OCI-LY1 (cell line): ENCODE measurements at regions not wholly inside any gene's neighbourhood (a gene's known extent, or its start where the extent isn't known, plus 50 kb on each side); places are given as distances from the start of the nearest gene placed in this dataset.

Experiments
- H2AFZ ChIP-seq: fragments of 200-600 bp; sonication (generic), shearing (Covaris generic); 2 replicates; pipeline ENCODE4 v1.6.0; 2014; ENCODE audit warnings: antibody characterized with exemption, mild to moderate bottlenecking, low read length
- H3F3A ChIP-seq: fragments of 200-600 bp; sonication (generic), shearing (Covaris generic); 2 replicates; pipeline ENCODE4 v1.6.0; 2014; ENCODE audit warnings: mild to moderate bottlenecking, antibody characterized with exemption, low read length, moderate library complexity; ENCODE audit not compliant: insufficient read depth
- H3K27ac ChIP-seq: fragments of 200-600 bp; sonication (generic); 2 replicates; pipeline ENCODE4 v1.5.1; 2014; ENCODE audit warnings: low read length, mixed run types, mild to moderate bottlenecking, low read depth; ENCODE audit not compliant: poor library complexity, severe bottlenecking
- H3K27me3 ChIP-seq: fragments of 200-600 bp; sonication (generic); 2 replicates; pipeline ENCODE4 v1.6.0; 2014; ENCODE audit warnings: antibody characterized with exemption, mild to moderate bottlenecking, low read length, moderate library complexity; ENCODE audit not compliant: insufficient read depth
- H3K36me3 ChIP-seq: fragments of 200-600 bp; sonication (generic); 2 replicates; pipeline ENCODE4 v1.6.1; 2014; ENCODE audit warnings: mild to moderate bottlenecking, antibody characterized with exemption, low read length, moderate library complexity, mixed read lengths; ENCODE audit not compliant: insufficient read depth
- H3K4me1 ChIP-seq: fragments of 200-600 bp; sonication (generic); 2 replicates; pipeline ENCODE4 v1.5.1; 2014; ENCODE audit warnings: mild to moderate bottlenecking, low read length, moderate library complexity; ENCODE audit not compliant: insufficient read depth, severe bottlenecking
- H3K4me2 ChIP-seq: fragments of 200-600 bp; sonication (generic), shearing (Covaris generic); 2 replicates; pipeline ENCODE4 v1.6.1; 2014; ENCODE audit warnings: low read length
- H3K4me3 ChIP-seq: fragments of 200-600 bp; sonication (generic); 2 replicates; pipeline ENCODE4 v1.5.1; 2014; ENCODE audit warnings: low read length, low read depth, mild to moderate bottlenecking, mixed read lengths; ENCODE audit not compliant: poor library complexity, severe bottlenecking
- H3K79me2 ChIP-seq: fragments of 200-600 bp; shearing (Covaris generic); 2 replicates; pipeline ENCODE4 v1.6.1; 2016; ENCODE audit warnings: mixed run types, low read length, mixed read lengths; ENCODE audit not compliant: insufficient read depth
- H3K9ac ChIP-seq: fragments of 200-600 bp; sonication (generic), shearing (Covaris generic); 2 replicates; pipeline ENCODE4 v1.6.1; 2014; ENCODE audit warnings: mild to moderate bottlenecking, low read length, mixed read lengths
- H3K9me2 ChIP-seq: fragments of 200-600 bp; sonication (generic), shearing (Covaris generic); 2 replicates; pipeline ENCODE4 v1.6.1; 2014; ENCODE audit warnings: low read depth, mild to moderate bottlenecking, low read length, mixed read lengths
- H3K9me3 ChIP-seq: fragments of 200-600 bp; shearing (Covaris generic); 2 replicates; pipeline ENCODE4 v1.6.1; 2014; ENCODE audit warnings: low read length, mixed read lengths
- H4K20me1 ChIP-seq: fragments of 200-600 bp; sonication (generic), shearing (Covaris generic); 2 replicates; pipeline ENCODE4 v1.6.0; 2016; ENCODE audit warnings: mild to moderate bottlenecking, low read length; ENCODE audit not compliant: insufficient read depth
- CTCF ChIP-seq: fragments of 200-600 bp; sonication (generic), shearing (Covaris generic); IDR thresholded peaks from 2 replicates; pipeline ENCODE4 v1.5.1; 2017; ENCODE audit warnings: mild to moderate bottlenecking, antibody characterized with exemption, low read length, moderate library complexity, mixed read lengths
- EZH2 ChIP-seq: fragments of 200-600 bp; sonication (generic), shearing (Covaris generic); IDR thresholded peaks from 2 replicates; pipeline ENCODE4 v1.8.0; 2017; ENCODE audit warnings: borderline replicate concordance, mixed run types, mild to moderate bottlenecking, antibody characterized with exemption, low read length, moderate library complexity, mixed read lengths

DNA sequence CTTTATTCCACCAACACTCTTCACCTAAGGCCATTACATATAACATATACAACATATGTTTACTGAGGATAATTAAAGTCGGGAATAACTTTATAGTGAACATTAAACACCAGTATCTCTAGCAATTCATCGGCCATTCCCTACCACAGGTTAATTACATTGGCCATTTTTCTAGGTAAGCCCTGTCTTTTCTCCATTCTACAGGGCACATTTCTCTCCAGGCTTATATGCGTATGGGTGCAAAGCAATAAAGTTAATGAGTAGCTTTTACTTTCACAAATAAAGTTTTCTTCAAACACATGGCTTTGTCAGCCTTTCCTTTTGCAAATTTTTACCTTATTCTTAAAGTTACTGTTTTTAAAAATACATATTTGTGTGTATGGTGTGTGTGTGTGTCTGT is 111.9 kb upstream of the IQCM start:
- H3K4me3 ChIP-seq, result no peak overlapping the region
- H3F3A ChIP-seq, result no peaks in the 10 kb centered on the region
- no peak overlapping the region for H3K4me2 ChIP-seq
- H3K79me2 ChIP-seq, result no peaks in the 10 kb centered on the region
- no peaks in the 10 kb centered on the region for H3K9me3 ChIP-seq
- TF ChIP-seq EZH2 (no peak), CTCF (no peak)
- no peak overlapping the region for H3K9ac ChIP-seq
- no peaks in the 10 kb centered on the region for H4K20me1 ChIP-seq
- H3K27ac ChIP-seq, result no peak overlapping the region
- H3K9me2 ChIP-seq, result no peaks in the 10 kb centered on the region
- no peaks in the 10 kb centered on the region for H3K36me3 ChIP-seq
- H2AFZ ChIP-seq, result no peak overlapping the region
- no peaks in the 10 kb centered on the region for H3K4me1 ChIP-seq
- H3K27me3 ChIP-seq, result 0 out of 2 replicates have a peak, but pooled peaks cover 3% of the 10 kb centered on the region

DNA sequence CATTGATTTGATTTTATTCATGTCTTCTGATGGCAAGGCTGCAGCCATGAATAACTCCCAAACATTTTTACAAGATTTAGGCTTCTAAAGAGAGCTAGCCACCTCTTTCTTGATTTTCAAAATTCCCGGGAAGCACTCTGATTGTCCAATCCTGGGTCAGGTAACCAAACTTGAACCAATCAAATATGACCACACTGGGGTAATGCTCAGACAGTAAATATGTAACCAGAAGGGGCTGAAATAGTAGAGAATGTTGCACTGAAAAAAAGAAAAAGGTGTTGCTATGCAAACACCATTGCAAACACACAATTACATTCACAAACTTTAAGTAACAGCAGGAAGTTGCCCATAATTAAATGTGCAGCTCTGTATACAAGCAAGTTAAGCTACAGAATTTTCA is 112.9 kb upstream of the IQCM start:
- Histone ChIP-seq H3K79me2 (no peaks in the 10 kb centered on the region), H3K4me1 (no peaks in the 10 kb centered on the region), H3K4me2 (no peak overlapping the region), H4K20me1 (no peaks in the 10 kb centered on the region), H3K27ac (no peak overlapping the region), H3F3A (no peaks in the 10 kb centered on the region), H3K4me3 (no peak overlapping the region), H3K9me3 (no peaks in the 10 kb centered on the region), H3K36me3 (no peaks in the 10 kb centered on the region), H3K27me3 (0 out of 2 replicates have a peak, but pooled peaks cover 3% of the 10 kb centered on the region), H3K9me2 (no peaks in the 10 kb centered on the region), H3K9ac (no peak overlapping the region), H2AFZ (no peak overlapping the region)
- TF ChIP-seq EZH2, result no peak

- no peak overlapping the region for H3K9ac ChIP-seq
- H3K9me3 ChIP-seq, result no peaks in the 10 kb centered on the region
- no peak overlapping the region for H3K4me3 ChIP-seq
- no peaks in the 10 kb centered on the region for H3K27me3 ChIP-seq
- H3K79me2 ChIP-seq, result no peaks in the 10 kb centered on the region
- no peaks in the 10 kb centered on the region for H4K20me1 ChIP-seq
- no peaks in the 10 kb centered on the region for H3F3A ChIP-seq
- no peaks in the 10 kb centered on the region for H3K4me1 ChIP-seq
- no peak overlapping the region for H3K27ac ChIP-seq
- no peaks in the 10 kb centered on the region for H3K36me3 ChIP-seq
- no peak for TF ChIP-seq CTCF
- TF ChIP-seq EZH2, result no peak
- no peak overlapping the region for H2AFZ ChIP-seq
- no peak overlapping the region for H3K4me2 ChIP-seq
- no peaks in the 10 kb centered on the region for H3K9me2 ChIP-seq
These were observed 115.8 kb upstream of the IQCM start for GRCh38 chr4:149931431-149931830.

- TF ChIP-seq CTCF (no peak), EZH2 (no peak)
- Histone ChIP-seq H3K9me3 (no peaks in the 10 kb centered on the region), H3K9ac (no peak overlapping the region), H3K4me1 (no peaks in the 10 kb centered on the region), H3K4me2 (no peak overlapping the region), H4K20me1 (no peaks in the 10 kb centered on the region), H3K79me2 (no peaks in the 10 kb centered on the region), H3K9me2 (no peaks in the 10 kb centered on the region), H3K27me3 (no peaks in the 10 kb centered on the region), H3F3A (no peaks in the 10 kb centered on the region), H3K27ac (no peak overlapping the region), H3K4me3 (no peak overlapping the region), H3K36me3 (no peaks in the 10 kb centered on the region), H2AFZ (no peak overlapping the region)
These were observed 116.5 kb upstream of the IQCM start for GRCh38 chr4:149932188-149932587.
